ENCODE measurements at regions not wholly inside any gene's neighbourhood (a gene's known extent, or its start where the extent isn't known, plus 50 kb on each side); places are given as distances from the start of the nearest gene placed in this dataset.

DNA sequence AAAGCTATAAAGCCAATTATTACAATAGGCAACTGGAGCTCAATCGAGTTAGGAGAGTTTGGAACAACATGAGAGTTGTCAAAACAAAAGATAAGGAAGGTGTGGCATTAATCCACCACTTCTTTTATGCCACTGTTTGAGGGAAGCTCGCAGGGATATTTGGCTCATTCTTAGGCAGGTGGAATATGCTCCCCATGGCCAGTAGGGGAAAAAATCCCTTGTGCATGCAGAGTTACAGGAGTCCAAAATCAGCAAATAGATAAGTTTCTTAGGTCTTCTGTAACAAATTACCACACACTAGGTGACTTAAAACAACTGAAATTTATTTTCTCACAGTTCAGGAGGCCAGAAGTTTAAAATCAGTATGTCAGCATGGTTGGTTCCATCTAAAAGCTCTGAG is 135.4 kb upstream of the SYNPR start:
- H3K36me3 ChIP-seq (ENCODE audit: insufficient read depth, low read length), result no peaks in the 10 kb centered on the region
- no peak overlapping the region for H3K4me3 ChIP-seq (ENCODE audit: low read length)
- H3K9me3 ChIP-seq (ENCODE audit: low read length), result no peaks in the 10 kb centered on the region
- H4K20me1 ChIP-seq (ENCODE audit: insufficient read depth), result no peaks in the 10 kb centered on the region
- no peak overlapping the region for H3K9ac ChIP-seq (ENCODE audit: low read length)
- no peaks in the 10 kb centered on the region for H3K27me3 ChIP-seq (ENCODE audit: insufficient read depth, low read depth, low read length)
- no peak overlapping the region for H3K4me2 ChIP-seq (ENCODE audit: low read length)
- no peak overlapping the region for H3K27ac ChIP-seq (ENCODE audit: low read length)
- H3K9me2 ChIP-seq (ENCODE audit: insufficient read depth, low read length), result no peaks in the 10 kb centered on the region
- TF ChIP-seq TAF1 (IDR thresholded peaks at IDR 0.05; ENCODE audit: low read depth), result no peak
- TF ChIP-seq MXI1 (conservative IDR thresholded peaks at IDR 0.05; ENCODE audit: poor library complexity, severe bottlenecking), result no peak
- TF ChIP-seq, protein P1, sequence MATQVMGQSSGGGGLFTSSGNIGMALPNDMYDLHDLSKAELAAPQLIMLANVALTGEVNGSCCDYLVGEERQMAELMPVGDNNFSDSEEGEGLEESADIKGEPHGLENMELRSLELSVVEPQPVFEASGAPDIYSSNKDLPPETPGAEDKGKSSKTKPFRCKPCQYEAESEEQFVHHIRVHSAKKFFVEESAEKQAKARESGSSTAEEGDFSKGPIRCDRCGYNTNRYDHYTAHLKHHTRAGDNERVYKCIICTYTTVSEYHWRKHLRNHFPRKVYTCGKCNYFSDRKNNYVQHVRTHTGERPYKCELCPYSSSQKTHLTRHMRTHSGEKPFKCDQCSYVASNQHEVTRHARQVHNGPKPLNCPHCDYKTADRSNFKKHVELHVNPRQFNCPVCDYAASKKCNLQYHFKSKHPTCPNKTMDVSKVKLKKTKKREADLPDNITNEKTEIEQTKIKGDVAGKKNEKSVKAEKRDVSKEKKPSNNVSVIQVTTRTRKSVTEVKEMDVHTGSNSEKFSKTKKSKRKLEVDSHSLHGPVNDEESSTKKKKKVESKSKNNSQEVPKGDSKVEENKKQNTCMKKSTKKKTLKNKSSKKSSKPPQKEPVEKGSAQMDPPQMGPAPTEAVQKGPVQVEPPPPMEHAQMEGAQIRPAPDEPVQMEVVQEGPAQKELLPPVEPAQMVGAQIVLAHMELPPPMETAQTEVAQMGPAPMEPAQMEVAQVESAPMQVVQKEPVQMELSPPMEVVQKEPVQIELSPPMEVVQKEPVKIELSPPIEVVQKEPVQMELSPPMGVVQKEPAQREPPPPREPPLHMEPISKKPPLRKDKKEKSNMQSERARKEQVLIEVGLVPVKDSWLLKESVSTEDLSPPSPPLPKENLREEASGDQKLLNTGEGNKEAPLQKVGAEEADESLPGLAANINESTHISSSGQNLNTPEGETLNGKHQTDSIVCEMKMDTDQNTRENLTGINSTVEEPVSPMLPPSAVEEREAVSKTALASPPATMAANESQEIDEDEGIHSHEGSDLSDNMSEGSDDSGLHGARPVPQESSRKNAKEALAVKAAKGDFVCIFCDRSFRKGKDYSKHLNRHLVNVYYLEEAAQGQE (IDR thresholded peaks at IDR 0.05; ENCODE audit: borderline replicate concordance), result no peak
- TF ChIP-seq, protein P2, sequence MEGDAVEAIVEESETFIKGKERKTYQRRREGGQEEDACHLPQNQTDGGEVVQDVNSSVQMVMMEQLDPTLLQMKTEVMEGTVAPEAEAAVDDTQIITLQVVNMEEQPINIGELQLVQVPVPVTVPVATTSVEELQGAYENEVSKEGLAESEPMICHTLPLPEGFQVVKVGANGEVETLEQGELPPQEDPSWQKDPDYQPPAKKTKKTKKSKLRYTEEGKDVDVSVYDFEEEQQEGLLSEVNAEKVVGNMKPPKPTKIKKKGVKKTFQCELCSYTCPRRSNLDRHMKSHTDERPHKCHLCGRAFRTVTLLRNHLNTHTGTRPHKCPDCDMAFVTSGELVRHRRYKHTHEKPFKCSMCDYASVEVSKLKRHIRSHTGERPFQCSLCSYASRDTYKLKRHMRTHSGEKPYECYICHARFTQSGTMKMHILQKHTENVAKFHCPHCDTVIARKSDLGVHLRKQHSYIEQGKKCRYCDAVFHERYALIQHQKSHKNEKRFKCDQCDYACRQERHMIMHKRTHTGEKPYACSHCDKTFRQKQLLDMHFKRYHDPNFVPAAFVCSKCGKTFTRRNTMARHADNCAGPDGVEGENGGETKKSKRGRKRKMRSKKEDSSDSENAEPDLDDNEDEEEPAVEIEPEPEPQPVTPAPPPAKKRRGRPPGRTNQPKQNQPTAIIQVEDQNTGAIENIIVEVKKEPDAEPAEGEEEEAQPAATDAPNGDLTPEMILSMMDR (IDR thresholded peaks at IDR 0.05; ENCODE audit: poor library complexity, severe bottlenecking), result no peak
- TF ChIP-seq EP300 (conservative IDR thresholded peaks at IDR 0.05; ENCODE audit: poor library complexity, severe bottlenecking), result no peak
- no peaks in the 10 kb centered on the region for H3K79me2 ChIP-seq (replicated peaks; ENCODE audit: insufficient read depth, low read length)
- H2AFZ ChIP-seq (ENCODE audit: low read depth, low read length), result no peak overlapping the region
- no peaks in the 10 kb centered on the region for H3F3A ChIP-seq (ENCODE audit: insufficient read depth, low read length, poor library complexity, severe bottlenecking)

DNA sequence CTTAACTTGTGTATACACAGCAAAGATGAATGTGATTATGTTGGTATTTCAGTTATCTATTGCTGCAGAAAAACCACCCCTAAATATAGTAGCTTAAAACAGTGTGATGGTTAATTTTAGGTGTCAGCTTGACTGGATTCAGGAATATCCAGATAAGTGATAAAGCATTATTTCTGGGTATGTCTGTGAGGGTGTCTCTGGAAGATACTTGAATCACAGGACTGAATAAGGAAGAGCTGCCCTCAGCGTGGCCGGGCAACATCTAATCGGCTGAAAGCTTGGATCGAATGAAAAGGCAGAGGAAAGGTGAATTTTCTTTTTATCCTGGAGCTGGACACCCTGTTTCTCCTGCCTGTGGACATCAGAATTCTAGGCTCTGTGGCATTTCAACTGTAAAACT is 132.0 kb upstream of the SYNPR start:
- Histone ChIP-seq H3K27ac (ENCODE audit: low read length) (no peak overlapping the region), H4K20me1 (ENCODE audit: insufficient read depth) (no peaks in the 10 kb centered on the region)

GRCh38 chr3:63150880-63151279 is 127.2 kb upstream of the SYNPR start:
- Histone ChIP-seq H3K79me2 (replicated peaks; ENCODE audit: insufficient read depth, low read length) (no peaks in the 10 kb centered on the region), H3F3A (ENCODE audit: insufficient read depth, low read length, poor library complexity, severe bottlenecking) (no peaks in the 10 kb centered on the region), H3K9ac (ENCODE audit: low read length) (no peak overlapping the region), H3K36me3 (ENCODE audit: insufficient read depth, low read length) (no peaks in the 10 kb centered on the region), H3K27me3 (ENCODE audit: insufficient read depth, low read depth, low read length) (no peaks in the 10 kb centered on the region), H3K4me2 (ENCODE audit: low read length) (no peak overlapping the region), H3K9me2 (ENCODE audit: insufficient read depth, low read length) (no peaks in the 10 kb centered on the region), H3K9me3 (ENCODE audit: low read length) (no peaks in the 10 kb centered on the region), H3K27ac (ENCODE audit: low read length) (no peak overlapping the region), H4K20me1 (ENCODE audit: insufficient read depth) (no peaks in the 10 kb centered on the region), H3K4me3 (ENCODE audit: low read length) (no peak overlapping the region), H2AFZ (ENCODE audit: low read depth, low read length) (no peak overlapping the region)
- TF ChIP-seq MXI1 (conservative IDR thresholded peaks at IDR 0.05; ENCODE audit: poor library complexity, severe bottlenecking) (no peak), EP300 (conservative IDR thresholded peaks at IDR 0.05; ENCODE audit: poor library complexity, severe bottlenecking) (no peak), EZH2 (IDR thresholded peaks at IDR 0.05; ENCODE audit: borderline replicate concordance, insufficient read depth, low read length, poor library complexity, severe bottlenecking) (no peak), RAD21 (conservative IDR thresholded peaks at IDR 0.05) (no peak), SMC3 (conservative IDR thresholded peaks at IDR 0.05; ENCODE audit: poor library complexity) (no peak), POLR2AphosphoS5 (IDR thresholded peaks at IDR 0.05) (no peak), TAF1 (IDR thresholded peaks at IDR 0.05; ENCODE audit: low read depth) (no peak)
- TF ChIP-seq, protein P1 (IDR thresholded peaks at IDR 0.05; ENCODE audit: borderline replicate concordance), result no peak
- TF ChIP-seq, protein P2 (IDR thresholded peaks at IDR 0.05; ENCODE audit: poor library complexity, severe bottlenecking), result no peak

More for the DNA sequence above, 132.0 kb upstream of the SYNPR start:
- H3K4me3 ChIP-seq (ENCODE audit: low read length), result no peak overlapping the region
- TF ChIP-seq RAD21 (conservative IDR thresholded peaks at IDR 0.05), result no peak
- no peaks in the 10 kb centered on the region for H3K9me2 ChIP-seq (ENCODE audit: insufficient read depth, low read length)
- H3K9me3 ChIP-seq (ENCODE audit: low read length), result no peaks in the 10 kb centered on the region
- no peak overlapping the region for H3K4me2 ChIP-seq (ENCODE audit: low read length)
- no peaks in the 10 kb centered on the region for H3F3A ChIP-seq (ENCODE audit: insufficient read depth, low read length, poor library complexity, severe bottlenecking)
- H3K9ac ChIP-seq (ENCODE audit: low read length), result no peak overlapping the region
- H3K36me3 ChIP-seq (ENCODE audit: insufficient read depth, low read length), result no peaks in the 10 kb centered on the region
- H3K27me3 ChIP-seq (ENCODE audit: insufficient read depth, low read depth, low read length), result no peaks in the 10 kb centered on the region
- no peaks in the 10 kb centered on the region for H3K79me2 ChIP-seq (replicated peaks; ENCODE audit: insufficient read depth, low read length)
- H2AFZ ChIP-seq (ENCODE audit: low read depth, low read length), result no peak overlapping the region

Measured in neural cell (in vitro differentiated cells).